DND-41 (cell line): ENCODE measurements at regions not wholly inside any gene's neighbourhood (a gene's known extent, or its start where the extent isn't known, plus 50 kb on each side); places are given as distances from the start of the nearest gene placed in this dataset.

Source experiments
- ATAC-seq: fragments of 200-7000 bp; cut with Tn5 transposase; 3 replicates; pipeline ENCODE4 v1.9.1; 2021; ENCODE audit warnings: low read depth; ENCODE audit not compliant: insufficient read depth
- DNase-seq: peaks from one replicate; pipeline ENCODE4 v3.0.0-alpha.2; 2020
- H2AFZ ChIP-seq: 2 replicates; pipeline ENCODE4 v1.6.0; 2012; ENCODE audit warnings: low read depth, low read length
- H3K27ac ChIP-seq: 2 replicates; pipeline ENCODE4 v1.5.1; 2012; ENCODE audit warnings: low read length, inconsistent platforms
- H3K27me3 ChIP-seq: fragments of 200-600 bp; sonication (generic); 2 replicates; pipeline ENCODE4 v1.6.0; 2012; ENCODE audit warnings: low read length, mild to moderate bottlenecking, inconsistent platforms; ENCODE audit not compliant: insufficient read depth, poor library complexity
- H3K36me3 ChIP-seq: 2 replicates; pipeline ENCODE4 v1.5.1; 2012; ENCODE audit warnings: low read length, inconsistent platforms; ENCODE audit not compliant: insufficient read depth
- H3K4me1 ChIP-seq: 2 replicates; pipeline ENCODE4 v1.5.1; 2012; ENCODE audit warnings: mild to moderate bottlenecking, low read length; ENCODE audit not compliant: insufficient read depth
- H3K4me2 ChIP-seq: 2 replicates; pipeline ENCODE4 v1.6.0; 2012; ENCODE audit warnings: mild to moderate bottlenecking, moderate library complexity, low read length, inconsistent platforms; ENCODE audit not compliant: insufficient read depth
- H3K4me3 ChIP-seq, 2 experiments: fragments of 200-600 bp in 1 of 2; shearing (Covaris generic) in 1 of 2; 2 replicates each; pipeline ENCODE4 v1.5.1; 2012 to 2016; ENCODE audit warnings: inconsistent platforms in 2 of 2, low read length in 2 of 2, mild to moderate bottlenecking in 2 of 2, low read depth in 1 of 2, moderate library complexity in 1 of 2
- H3K79me2 ChIP-seq: 2 replicates; pipeline ENCODE4 v1.6.0; 2012; ENCODE audit warnings: low read length, inconsistent platforms; ENCODE audit not compliant: insufficient read depth
- H3K9ac ChIP-seq: 2 replicates; pipeline ENCODE4 v1.6.0; 2012; ENCODE audit warnings: low read depth, mild to moderate bottlenecking, inconsistent platforms, low read length, moderate library complexity
- H3K9me3 ChIP-seq: 2 replicates; pipeline ENCODE4 v1.5.1; 2012; ENCODE audit warnings: low read length, moderate library complexity, mild to moderate bottlenecking, inconsistent platforms; ENCODE audit not compliant: insufficient read depth, severe bottlenecking
- H4K20me1 ChIP-seq: 2 replicates; pipeline ENCODE4 v1.6.0; 2012; ENCODE audit warnings: low read length; ENCODE audit not compliant: insufficient read depth
- CTCF ChIP-seq: IDR thresholded peaks from 2 replicates; pipeline ENCODE4 v1.5.1; 2012; ENCODE audit warnings: borderline replicate concordance, low read length, moderate library complexity, mild to moderate bottlenecking; ENCODE audit not compliant: poor library complexity, severe bottlenecking; ENCODE audit errors: extremely low read depth
- EZH2 ChIP-seq: IDR thresholded peaks from 3 replicates; pipeline ENCODE4 v1.6.1; 2012; ENCODE audit warnings: borderline replicate concordance, low read depth, mild to moderate bottlenecking, moderate library complexity, low read length, inconsistent platforms; ENCODE audit not compliant: severe bottlenecking

- Histone ChIP-seq H3K36me3 (no peaks in the 10 kb centered on the region), H3K79me2 (no peaks in the 10 kb centered on the region), H3K9me3 (no peaks in the 10 kb centered on the region), H2AFZ (no peak overlapping the region), H3K4me2 (no peak overlapping the region), H3K4me3 (no peak overlapping the region), H4K20me1 (no peaks in the 10 kb centered on the region), H3K9ac (no peak overlapping the region), H3K27me3 (no peaks in the 10 kb centered on the region), H3K27ac (no peak overlapping the region), H3K4me1 (no peaks in the 10 kb centered on the region)
- DNase-seq, result no peak
- no peak for ATAC-seq
- TF ChIP-seq EZH2 (no peak), CTCF (no peak)
Observed at GRCh38 chr6:134512981-134513391, 195.1 kb upstream of the SGK1 start.

- H3K27me3 ChIP-seq, result no peaks in the 10 kb centered on the region
- H3K9me3 ChIP-seq, result no peaks in the 10 kb centered on the region
- no peak overlapping the region for H2AFZ ChIP-seq
- no peaks in the 10 kb centered on the region for H4K20me1 ChIP-seq
- H3K79me2 ChIP-seq, result no peaks in the 10 kb centered on the region
- H3K36me3 ChIP-seq, result no peaks in the 10 kb centered on the region
- no peak for ATAC-seq
- no peak overlapping the region for H3K4me2 ChIP-seq
- H3K27ac ChIP-seq, result no peak overlapping the region
- H3K9ac ChIP-seq, result no peak overlapping the region
- no peak overlapping the region for H3K4me3 ChIP-seq
- DNase-seq, result no peak
- no peak for TF ChIP-seq EZH2
- TF ChIP-seq CTCF, result no peak
- no peaks in the 10 kb centered on the region for H3K4me1 ChIP-seq
Observed at GRCh38 chr6:134511984-134512683, 194.2 kb upstream of the SGK1 start.

- Histone ChIP-seq H3K9me3 (no peaks in the 10 kb centered on the region), H3K4me2 (no peak overlapping the region), H2AFZ (peak overlapping the region; percentile 34; the same call in 1 of the 2 replicates), H3K27me3 (no peaks in the 10 kb centered on the region), H3K4me3 (no peak overlapping the region), H3K9ac (no peak overlapping the region), H4K20me1 (no peaks in the 10 kb centered on the region), H3K36me3 (no peaks in the 10 kb centered on the region), H3K4me1 (no peaks in the 10 kb centered on the region), H3K27ac (no peak overlapping the region), H3K79me2 (no peaks in the 10 kb centered on the region)
- TF ChIP-seq CTCF (no peak), EZH2 (no peak)
- DNase-seq (no peak), ATAC-seq (no peak)
Observed at GRCh38 chr6:134510920-134511319, 193.0 kb upstream of the SGK1 start.
